Adrenal gland (tissue), 9 donors: ENCODE measurements at regions not wholly inside any gene's neighbourhood (a gene's known extent, or its start where the extent isn't known, plus 50 kb on each side); places are given as distances from the start of the nearest gene placed in this dataset.

ENCODE experiments used
- DNase-seq, 7 donors: peaks; one replicate each; pipeline ENCODE4 v3.0.0-alpha.2; 2019 to 2020
- H3K27ac ChIP-seq, 5 donors: fragments of 200-600 bp; sonication (generic) in 4 of 5; 1 replicate in 3 of 5; 2 replicates in 2 of 5; pipeline versions ENCODE4 v1.5.1 to v1.8.0; 2016 to 2020; ENCODE audit warnings: mild to moderate bottlenecking in 1 of 5
- H3K27me3 ChIP-seq: fragments of 200-600 bp; 2 replicates; pipeline ENCODE4 v1.8.0; 2021
- H3K36me3 ChIP-seq, 2 donors: fragments of 200-600 bp; replicated peaks in 1 of 2; 1 replicate in 1 of 2; 2 replicates in 1 of 2; pipeline versions ENCODE4 v1.5.1 to v1.8.0; 2018 to 2022
- H3K4me1 ChIP-seq, 2 donors: fragments of 200-600 bp; replicated peaks in 1 of 2; 1 replicate in 1 of 2; 2 replicates in 1 of 2; pipeline versions ENCODE4 v1.5.1 to v1.8.0; 2018 to 2021
- H3K4me3 ChIP-seq, 4 donors: fragments of 200-600 bp; sonication (generic) in 3 of 4; one replicate each; pipeline ENCODE4 v1.5.1; 2016 to 2018
- H3K9me3 ChIP-seq, 3 donors: fragments of 200-600 bp; sonication (generic) in 1 of 3; replicated peaks in 1 of 3; 1 replicate in 2 of 3; 2 replicates in 1 of 3; pipeline versions ENCODE4 v1.5.1 to v1.8.0; 2016 to 2021
- CTCF ChIP-seq, 6 experiments: fragments of 450-650 bp in 4 of 6; fragments of 200-600 bp in 2 of 6; sonication (generic) in 1 of 6; IDR thresholded peaks; 1 replicate in 5 of 6; 2 replicates in 1 of 6; pipeline versions ENCODE4 v1.5.1 to v1.8.0; 2016 to 2021; ENCODE audit warnings: antibody characterized with exemption in 6 of 6, mild to moderate bottlenecking in 2 of 6, moderate library complexity in 1 of 6
- POLR2A ChIP-seq, 2 donors: fragments of 450-650 bp; IDR thresholded peaks; one replicate each; pipeline ENCODE4 v1.6.1; 2017; ENCODE audit warnings: antibody characterized with exemption in 2 of 2, mild to moderate bottlenecking in 2 of 2, moderate library complexity in 1 of 2
- WGBS, 4 donors: extraction: QIAGEN DNeasy Blood & Tissue Kit in 2 of 4; methylation state at CpG; one replicate each; pipeline versions ENCODE4 v1.1.5 to v1.1.7; 2013 to 2017; 5-methylcytosine and 5-hydroxymethylcytosine counted together
- intact Hi-C, 2 donors: fragments of 100-400 bp; cut with DNase I; formaldehyde crosslinking; loops; one replicate each; pipeline versions ENCODE4 v1.14.1 to v1.15.0; 2022 to 2023
- donor health status: healthy with polysubstance abuse.
- donor health status: Bipolar disorder and iron deficiency.
- donor health status: DM: yes; HTN: yes; CAD: no.
- donor health status: DM: no; HTN: no; CAD: no.
- donor health status: DM: no; HTN: no; CAD: no.

- intact Hi-C loops: no loop called here
- TF ChIP-seq POLR2A (IDR thresholded peaks at IDR 0.05): no peak
- no peak for TF ChIP-seq CTCF (IDR thresholded peaks at IDR 0.05)
- H3K9me3 ChIP-seq: no peaks in the 10 kb centered on the region
- no peak overlapping the region for H3K27ac ChIP-seq
- WGBS, 4 donors: 81 to 85% (median 83%) methylated on average over 4 of the region's 4 CpGs
- no peaks in the 10 kb centered on the region for H3K36me3 ChIP-seq
- H3K4me3 ChIP-seq: no peak overlapping the region
- H3K4me1 ChIP-seq: no peaks in the 10 kb centered on the region
- DNase-seq: no peak
- H3K27me3 ChIP-seq: no peaks in the 10 kb centered on the region
These were observed 284.2 kb upstream of the HDAC4 start for GRCh38 chr2:239684996-239685395.

DNA sequence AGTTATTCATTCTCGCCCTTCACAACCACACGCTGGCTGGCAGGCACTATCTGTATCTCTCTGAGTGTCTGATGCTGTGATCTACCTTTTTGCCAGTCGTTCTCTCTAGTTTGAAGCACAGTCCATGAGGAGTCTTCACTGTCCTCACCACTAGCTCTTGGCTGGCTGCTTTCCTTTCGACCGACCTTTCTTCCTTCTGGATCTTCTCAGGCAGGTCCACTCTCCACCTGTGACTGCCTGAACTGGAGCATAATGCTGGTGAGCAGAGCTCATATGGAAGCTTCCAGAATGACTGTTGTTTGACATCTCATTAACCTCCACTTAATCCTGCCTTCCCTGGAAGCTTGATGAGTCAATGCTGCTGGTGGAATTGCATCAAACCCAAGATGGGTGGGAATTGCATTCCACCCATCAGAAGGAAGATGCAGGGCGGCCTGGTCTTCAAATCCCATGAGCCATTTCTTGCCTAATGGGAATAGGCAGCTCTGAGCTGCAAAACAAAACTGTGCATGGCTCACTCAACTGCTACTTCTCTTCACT, 283.5 kb upstream of the HDAC4 start:
- no peak for TF ChIP-seq CTCF (IDR thresholded peaks at IDR 0.05)
- no peak for TF ChIP-seq POLR2A (IDR thresholded peaks at IDR 0.05)
- 72 to 88% (median 82%) methylated on average over 6 of the region's 6 CpGs for WGBS, 4 donors
- no peaks in the 10 kb centered on the region for H3K27me3 ChIP-seq
- H3K36me3 ChIP-seq: no peaks in the 10 kb centered on the region
- H3K4me1 ChIP-seq: no peaks in the 10 kb centered on the region
- DNase-seq: peak in 3 of 7 donors; percentile 2 to 10 (median 2)
- H3K4me3 ChIP-seq: no peak overlapping the region
- H3K27ac ChIP-seq: no peak overlapping the region
- H3K9me3 ChIP-seq: no peaks in the 10 kb centered on the region
- intact Hi-C loops: no loop called here

DNA sequence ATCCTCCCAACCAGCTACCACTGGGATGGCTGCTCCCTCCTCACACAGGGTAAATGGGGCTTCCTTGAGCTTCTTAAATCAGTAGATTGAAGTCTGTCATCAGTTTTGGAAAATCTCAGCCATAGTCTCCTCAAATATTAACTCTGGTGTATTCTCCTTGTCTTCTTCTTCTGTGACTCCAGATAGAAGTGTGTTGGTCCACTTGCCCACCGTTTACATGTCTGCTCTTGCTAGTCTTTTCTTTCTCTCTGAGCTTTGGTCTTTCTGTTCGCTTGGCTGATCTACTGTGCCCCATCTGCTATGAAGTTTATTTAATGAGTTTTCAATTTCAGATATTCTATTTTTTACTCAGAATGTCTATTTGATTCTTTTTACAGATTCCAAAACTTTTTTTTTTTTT, 281.7 kb upstream of the HDAC4 start:
- Histone ChIP-seq H3K27me3 (no peaks in the 10 kb centered on the region), H3K4me1 (no peaks in the 10 kb centered on the region), H3K9me3 (no peaks in the 10 kb centered on the region), H3K36me3 (no peaks in the 10 kb centered on the region), H3K27ac (no peak overlapping the region), H3K4me3 (no peak overlapping the region)
- TF ChIP-seq CTCF (IDR thresholded peaks at IDR 0.05) (no peak), POLR2A (IDR thresholded peaks at IDR 0.05) (no peak)
- intact Hi-C loops: no loop called here
- WGBS, 4 donors: 83 to 92% (median 86%) methylated on average over 2 of the region's 2 CpGs
- DNase-seq: no peak

DNA sequence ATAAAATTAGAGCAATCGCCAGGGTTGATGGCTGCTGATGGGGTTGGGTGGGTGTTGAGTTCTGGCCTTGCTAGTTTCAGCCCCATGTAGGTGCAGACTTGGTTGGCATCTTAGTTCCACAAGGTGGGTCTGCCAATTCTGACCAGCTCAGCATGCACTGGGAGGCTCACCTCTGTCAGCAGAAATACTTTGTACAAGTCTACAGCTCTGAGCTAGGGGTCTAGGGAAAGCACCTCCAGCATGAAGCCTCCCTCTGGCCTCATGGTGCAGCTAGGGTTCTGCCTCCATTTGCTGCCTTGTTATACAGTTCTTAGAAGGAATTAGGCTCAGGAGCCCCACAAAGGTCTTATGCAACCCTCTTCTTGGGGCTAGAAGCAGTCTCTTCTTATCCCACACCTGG, 278.9 kb upstream of the HDAC4 start:
- Histone ChIP-seq H3K9me3 (no peaks in the 10 kb centered on the region), H3K27me3 (no peaks in the 10 kb centered on the region), H3K36me3 (no peaks in the 10 kb centered on the region), H3K4me3 (no peak overlapping the region), H3K4me1 (no peaks in the 10 kb centered on the region), H3K27ac (no peak overlapping the region)
- no peak for TF ChIP-seq POLR2A (IDR thresholded peaks at IDR 0.05)
- no peak for TF ChIP-seq CTCF (IDR thresholded peaks at IDR 0.05)
- 73 to 100% (median 89%) methylated on average over 1 of the region's 1 CpG for WGBS, 4 donors
- intact Hi-C loops: no loop called here
- peak in 1 of 7 donors; percentile 10 for DNase-seq
